ENCODE measurements at regions not wholly inside any gene's neighbourhood (a gene's known extent, or its start where the extent isn't known, plus 50 kb on each side); places are given as distances from the start of the nearest gene placed in this dataset.

DNA sequence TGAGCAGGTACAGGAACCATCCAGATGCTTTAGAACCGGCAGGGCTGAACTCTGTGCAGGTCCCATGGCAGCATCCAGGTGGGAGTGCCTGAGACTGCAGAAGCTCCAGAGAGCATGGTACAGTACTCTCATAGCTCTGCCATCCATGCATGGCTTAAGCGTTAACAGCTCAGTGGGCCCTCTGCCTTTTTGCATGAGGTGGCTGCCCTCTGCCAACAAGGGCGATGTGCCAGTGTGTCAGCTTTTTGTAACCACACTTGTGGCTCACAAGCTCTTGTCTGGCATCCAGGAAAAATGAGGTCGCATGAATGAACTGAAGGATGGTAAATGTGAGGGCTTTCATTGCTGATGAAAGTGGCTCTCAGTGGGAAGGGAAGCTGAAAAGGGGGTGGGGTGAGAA is 950.1 kb downstream of the DIPK2A start:
- TF ChIP-seq, protein P1, sequence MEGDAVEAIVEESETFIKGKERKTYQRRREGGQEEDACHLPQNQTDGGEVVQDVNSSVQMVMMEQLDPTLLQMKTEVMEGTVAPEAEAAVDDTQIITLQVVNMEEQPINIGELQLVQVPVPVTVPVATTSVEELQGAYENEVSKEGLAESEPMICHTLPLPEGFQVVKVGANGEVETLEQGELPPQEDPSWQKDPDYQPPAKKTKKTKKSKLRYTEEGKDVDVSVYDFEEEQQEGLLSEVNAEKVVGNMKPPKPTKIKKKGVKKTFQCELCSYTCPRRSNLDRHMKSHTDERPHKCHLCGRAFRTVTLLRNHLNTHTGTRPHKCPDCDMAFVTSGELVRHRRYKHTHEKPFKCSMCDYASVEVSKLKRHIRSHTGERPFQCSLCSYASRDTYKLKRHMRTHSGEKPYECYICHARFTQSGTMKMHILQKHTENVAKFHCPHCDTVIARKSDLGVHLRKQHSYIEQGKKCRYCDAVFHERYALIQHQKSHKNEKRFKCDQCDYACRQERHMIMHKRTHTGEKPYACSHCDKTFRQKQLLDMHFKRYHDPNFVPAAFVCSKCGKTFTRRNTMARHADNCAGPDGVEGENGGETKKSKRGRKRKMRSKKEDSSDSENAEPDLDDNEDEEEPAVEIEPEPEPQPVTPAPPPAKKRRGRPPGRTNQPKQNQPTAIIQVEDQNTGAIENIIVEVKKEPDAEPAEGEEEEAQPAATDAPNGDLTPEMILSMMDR (IDR thresholded peaks at IDR 0.05), result no peak
- TF ChIP-seq ZFX (IDR thresholded peaks at IDR 0.05; ENCODE audit: borderline replicate concordance), result no peak

Measured in 22Rv1 (cell line).